ENCODE measurements at regions not wholly inside any gene's neighbourhood (a gene's known extent, or its start where the extent isn't known, plus 50 kb on each side); places are given as distances from the start of the nearest gene placed in this dataset.
"Not testable (repeated sequence)": the region's sequence is repeated elsewhere in the genome, so short reads cannot be mapped to it uniquely, and the experiment has no call there.

DNA sequence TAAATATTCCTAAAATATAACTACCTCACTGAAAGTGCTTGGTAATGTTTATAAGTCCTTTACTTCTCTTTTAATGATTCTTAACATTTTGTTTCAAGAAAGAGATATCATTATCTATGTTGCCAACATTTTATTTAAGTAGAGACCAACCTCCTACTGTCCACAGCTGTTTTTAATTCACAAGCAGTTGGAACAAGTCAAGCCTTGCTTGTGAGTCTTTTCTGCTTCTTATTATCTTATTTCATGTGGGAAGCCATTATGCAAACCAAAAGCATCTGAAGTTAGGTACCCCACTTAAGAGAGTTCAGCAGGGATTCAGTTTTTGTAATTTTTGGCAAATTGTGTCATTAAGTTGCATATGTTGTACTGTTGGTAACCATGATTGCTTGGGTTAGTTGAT is 1714.5 kb downstream of the GRIK2 start:
- no peak for DNase-seq (ENCODE audit: low read depth in 2 of 3, low spot score in 1 of 3)

DNA sequence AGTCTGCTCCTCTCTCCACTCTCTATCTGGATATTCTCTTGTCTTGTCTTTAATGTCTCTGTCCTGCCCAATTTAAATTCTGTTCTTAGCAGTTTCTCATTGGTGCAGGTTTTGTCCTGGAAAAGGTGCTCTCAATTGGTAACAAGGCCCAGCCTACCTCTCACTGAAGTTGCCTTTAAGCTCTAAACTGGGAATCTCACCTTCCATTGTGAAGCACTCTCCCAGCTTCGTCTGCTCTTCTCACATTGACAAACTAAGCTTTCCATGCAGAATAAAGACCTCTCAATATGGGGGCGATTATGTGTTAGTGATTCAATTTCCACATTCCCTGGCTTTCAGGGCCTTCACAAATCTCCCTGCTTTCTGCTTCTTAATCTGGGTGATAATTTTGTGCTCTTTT is 1712.2 kb downstream of the GRIK2 start:
- DNase-seq (ENCODE audit: low read depth in 2 of 3, low spot score in 1 of 3), result no peak

DNA sequence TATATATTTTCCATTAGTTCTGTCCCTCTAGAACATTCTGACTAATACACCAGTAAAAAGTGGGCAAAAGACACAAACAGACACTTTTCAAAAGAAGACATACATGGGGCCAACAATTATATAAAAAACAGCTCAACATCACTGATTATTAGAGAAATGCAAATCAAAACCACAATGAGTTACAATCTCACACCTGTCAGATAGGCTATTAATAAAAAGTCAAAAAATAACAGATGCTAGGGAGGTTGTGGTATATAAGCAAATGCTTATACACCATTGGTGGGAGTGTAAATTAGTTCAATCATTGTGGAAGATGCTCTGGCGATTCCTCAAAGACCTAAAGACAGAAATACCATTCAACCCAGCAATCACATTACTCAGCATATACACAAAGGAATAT is 1707.8 kb downstream of the GRIK2 start:
- no peak for DNase-seq (ENCODE audit: low read depth in 2 of 3, low spot score in 1 of 3)

DNA sequence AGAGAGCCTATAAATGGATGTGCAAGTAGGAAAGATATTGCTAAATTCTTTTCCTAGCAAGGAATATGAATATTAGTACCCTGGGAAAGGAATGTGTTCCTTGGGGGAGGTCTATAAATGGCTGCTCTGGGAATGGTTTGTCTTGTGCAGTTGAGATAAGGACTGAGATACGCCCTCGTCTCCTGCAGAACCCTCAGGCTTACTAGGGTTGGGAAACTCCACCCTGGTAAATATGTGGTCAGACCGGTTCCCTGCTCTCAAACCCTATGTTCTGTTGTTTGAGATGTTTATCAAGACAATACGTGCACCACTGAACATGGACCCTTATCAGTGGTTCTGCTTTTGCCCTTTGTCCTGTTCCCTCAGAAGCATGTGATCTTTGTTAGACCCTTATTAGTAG is 1698.9 kb downstream of the GRIK2 start:
- DNase-seq (ENCODE audit: low read depth in 2 of 3, low spot score in 1 of 3), result not testable (repeated sequence)

DNA sequence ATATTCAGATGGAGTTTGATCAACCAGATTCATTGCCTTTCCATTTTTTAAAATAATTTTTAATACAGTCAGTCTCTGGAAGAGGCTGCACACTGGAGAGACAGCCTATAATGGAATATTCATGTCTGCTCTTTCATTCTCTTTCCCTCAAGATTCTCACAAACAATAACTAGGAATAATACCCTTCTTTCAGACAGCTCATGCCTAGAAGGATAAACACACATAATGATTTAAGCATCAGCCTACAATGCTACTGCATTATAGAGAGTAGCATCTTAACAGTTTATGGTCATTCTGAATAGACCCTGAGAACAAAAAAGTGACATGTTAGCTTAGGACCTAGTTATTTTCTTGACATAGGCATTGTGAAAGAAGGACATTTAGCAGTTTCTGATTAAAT is 1692.3 kb downstream of the GRIK2 start:
- DNase-seq (ENCODE audit: low read depth in 2 of 3, low spot score in 1 of 3), result no peak

DNA sequence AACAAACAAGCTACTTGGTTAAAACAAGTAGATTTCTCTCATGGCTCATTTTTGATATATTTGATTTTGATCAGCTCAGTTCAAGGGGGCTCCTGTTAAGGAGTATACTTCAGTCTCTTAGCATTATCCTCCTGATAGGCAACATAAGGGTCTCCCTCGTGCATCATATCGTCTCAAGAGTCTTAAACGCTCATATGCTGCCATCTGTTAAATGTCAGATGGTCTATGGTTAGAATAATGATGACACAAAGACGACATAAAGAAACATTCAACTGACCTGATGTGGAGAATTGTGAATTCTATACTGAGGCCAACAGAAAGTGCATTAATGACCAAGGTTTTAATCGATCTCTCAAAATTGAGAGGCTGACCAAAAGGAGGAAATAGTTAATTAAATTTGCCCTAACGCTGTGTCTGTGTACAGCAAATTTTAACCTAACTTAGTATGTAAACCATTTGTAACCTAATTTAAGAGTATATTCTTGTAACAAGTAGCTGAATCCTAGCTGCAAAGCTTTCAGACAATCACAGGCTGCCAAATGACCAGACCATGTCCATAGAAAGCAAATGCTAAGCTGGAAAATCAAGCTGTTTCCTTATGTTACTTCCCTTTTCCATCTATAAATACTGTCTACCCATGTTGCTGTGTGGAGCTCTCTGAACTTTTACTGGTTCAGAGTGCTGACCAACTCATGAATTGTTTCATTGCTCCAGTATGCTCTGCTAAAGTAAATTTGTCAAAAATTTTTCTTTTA is 1688.5 kb downstream of the GRIK2 start:
- DNase-seq (ENCODE audit: low read depth in 2 of 3, low spot score in 1 of 3), result no peak

DNA sequence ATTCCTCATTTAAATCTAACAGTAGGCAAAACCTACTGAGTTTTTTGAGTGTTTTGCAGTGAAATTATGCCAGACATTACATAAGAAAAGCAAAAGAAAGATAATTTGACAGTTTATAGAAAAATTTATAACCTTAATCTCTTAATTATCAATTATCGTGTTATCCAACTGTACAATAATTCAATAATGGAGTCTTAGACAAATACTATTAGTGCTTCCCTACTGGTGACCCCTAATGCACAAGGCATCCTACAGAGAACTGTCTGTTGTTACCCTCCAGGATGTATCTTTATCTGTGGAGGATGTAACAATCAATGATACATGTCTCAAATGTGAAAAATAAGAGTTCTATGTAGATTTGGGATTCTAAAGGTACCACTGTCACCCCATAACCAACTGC is 1687.6 kb downstream of the GRIK2 start:
- DNase-seq (ENCODE audit: low read depth in 2 of 3, low spot score in 1 of 3), result no peak

DNA sequence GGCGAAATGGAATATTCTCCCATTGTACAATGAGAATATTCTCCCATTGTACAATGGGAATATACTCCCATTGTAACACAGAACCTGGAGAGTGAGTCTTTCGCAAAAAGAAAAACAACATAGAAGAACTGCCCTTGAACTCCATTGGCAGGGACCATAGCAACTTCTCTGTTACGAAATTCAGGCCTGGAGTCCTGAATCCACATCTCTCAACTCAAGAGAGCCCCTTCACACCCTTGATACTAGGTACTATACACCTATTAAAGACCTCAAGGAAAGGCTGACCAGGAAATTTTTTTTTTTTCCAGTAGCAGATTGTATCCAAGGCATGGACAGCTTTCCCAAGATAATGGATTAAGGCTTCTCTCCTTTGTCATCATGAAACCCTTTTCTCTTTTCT is 1687.0 kb downstream of the GRIK2 start:
- no peak for DNase-seq (ENCODE audit: low read depth in 2 of 3, low spot score in 1 of 3)

DNA sequence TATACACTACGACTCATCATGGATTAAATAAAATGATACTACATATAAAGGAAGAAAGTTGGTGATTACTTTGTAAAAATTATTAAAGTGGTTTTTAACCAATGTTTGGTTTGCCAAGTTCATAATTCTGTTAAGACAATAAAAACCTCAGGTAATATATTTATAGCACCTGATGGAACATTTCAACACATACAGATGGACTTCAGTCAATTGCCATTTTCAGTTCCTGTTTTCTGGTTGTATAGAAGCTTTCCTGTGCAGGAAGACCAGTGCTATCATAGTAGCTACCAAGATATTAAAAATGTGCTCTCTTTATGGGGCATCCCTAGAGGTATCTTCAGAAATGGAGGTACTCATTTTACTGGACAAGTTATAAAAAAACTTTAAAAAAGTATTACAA is 1686.4 kb downstream of the GRIK2 start:
- no peak for DNase-seq (ENCODE audit: low read depth in 2 of 3, low spot score in 1 of 3)

DNA sequence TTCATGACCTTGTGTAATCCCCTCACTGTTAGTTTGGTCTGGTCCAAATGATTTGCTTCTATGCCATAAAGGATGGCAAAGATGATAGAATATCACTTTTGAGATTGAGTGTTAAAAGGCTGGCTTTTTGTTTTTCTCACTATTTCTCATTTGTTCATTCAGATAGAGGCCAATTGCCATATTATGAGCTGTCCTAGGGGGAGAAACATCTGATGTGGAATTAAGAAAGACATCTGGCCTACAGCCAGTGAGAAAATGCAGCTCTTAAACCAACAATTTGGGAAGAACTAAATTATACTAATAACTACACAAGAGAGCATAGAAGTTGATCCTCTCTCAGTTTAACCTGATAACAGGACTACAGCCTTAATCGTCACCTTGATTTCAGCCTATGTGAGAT is 1668.6 kb downstream of the GRIK2 start:
- DNase-seq (ENCODE audit: low read depth in 2 of 3, low spot score in 1 of 3), result no peak

DNA sequence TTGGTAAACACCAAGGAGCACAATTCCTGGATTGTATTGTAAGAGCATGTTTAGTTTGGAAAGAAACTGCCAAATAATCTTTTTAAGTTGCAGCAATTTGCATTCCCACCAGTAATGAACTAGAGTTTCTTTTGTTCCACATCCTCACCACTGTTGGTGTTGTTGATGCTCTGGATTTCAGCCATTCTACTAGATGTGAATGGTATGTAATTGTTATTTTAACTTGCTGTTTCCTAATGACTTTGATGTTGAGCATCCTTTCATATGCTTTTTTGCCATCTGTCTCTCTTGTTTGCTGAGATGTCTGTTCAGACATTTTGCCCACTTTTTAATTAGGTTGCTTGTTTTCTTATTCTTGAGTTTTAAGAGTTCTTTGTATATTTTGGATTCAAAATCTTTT is 1654.1 kb downstream of the GRIK2 start:
- DNase-seq (ENCODE audit: low read depth in 2 of 3, low spot score in 1 of 3), result no peak

DNA sequence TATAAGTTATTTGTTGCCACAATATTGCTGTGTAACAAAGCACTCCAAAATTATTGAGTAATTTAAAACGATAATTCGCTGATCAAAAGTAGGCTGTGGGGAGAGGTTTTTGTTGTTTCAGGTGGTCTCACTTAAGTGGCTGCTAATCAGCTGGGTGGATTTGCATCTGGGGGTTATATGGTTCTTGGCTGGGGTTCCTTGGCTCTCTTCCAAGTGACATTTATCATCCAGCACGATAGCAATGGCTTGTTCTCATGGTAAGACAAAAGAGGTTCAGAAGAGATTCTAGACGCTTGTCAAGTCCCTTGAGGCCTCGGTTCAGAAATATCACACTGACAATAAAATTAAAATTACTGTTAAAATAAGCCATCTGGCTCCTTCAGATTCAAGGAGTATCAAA is 1648.8 kb downstream of the GRIK2 start:
- DNase-seq (ENCODE audit: low read depth in 2 of 3, low spot score in 1 of 3), result no peak

DNA sequence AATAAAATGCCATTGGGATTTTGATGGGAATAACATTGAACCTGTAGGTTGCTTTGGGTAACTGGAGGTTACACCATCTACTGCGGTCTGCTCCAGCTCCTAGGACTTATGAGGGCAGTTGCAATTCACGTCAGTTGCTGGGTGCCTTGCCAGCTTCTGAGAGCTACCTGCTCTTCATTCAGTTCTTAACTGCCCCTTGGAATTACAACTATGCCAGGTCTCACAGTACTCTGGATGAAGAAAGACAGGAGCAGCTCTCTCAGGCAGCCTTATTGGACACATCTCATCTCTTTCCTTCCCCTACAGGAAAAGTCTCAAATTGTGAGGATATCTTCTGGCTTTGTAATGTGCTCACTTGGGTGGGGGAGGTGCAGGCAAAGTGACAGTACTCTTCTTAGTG is 1643.3 kb downstream of the GRIK2 start:
- no peak for DNase-seq (ENCODE audit: low read depth in 2 of 3, low spot score in 1 of 3)

DNA sequence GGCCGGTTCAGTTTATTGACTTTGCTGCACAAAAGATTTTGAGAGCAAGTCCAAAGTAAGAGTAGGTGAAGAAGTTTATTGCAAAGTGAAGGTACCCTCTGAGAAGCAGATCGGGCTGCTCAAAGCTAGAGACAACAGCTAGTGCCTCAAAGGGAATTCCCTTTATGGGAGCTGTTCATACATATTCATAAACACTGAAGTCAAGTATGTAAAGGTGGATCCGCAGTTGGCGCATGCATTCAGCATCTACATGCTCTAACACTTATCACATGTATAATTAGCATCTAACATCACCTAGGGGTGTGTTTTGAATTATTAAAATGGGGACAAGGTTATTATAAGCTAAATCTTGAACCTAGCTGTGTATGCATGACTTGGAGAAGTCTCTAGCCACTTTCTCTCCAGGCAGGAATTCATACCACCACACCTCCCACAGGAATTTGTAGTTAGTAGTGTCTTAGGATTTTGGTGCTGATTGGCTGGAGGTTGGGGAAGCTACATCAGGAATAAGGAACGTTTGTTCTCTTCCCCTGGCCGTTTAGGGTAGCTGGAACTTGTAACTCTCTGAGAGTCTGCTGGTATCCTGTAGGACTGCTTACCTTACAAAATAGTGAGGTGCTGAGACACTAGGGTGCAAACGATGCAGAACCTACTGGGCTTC is 1633.9 kb downstream of the GRIK2 start:
- no peak for DNase-seq (ENCODE audit: low read depth in 2 of 3, low spot score in 1 of 3)

DNA sequence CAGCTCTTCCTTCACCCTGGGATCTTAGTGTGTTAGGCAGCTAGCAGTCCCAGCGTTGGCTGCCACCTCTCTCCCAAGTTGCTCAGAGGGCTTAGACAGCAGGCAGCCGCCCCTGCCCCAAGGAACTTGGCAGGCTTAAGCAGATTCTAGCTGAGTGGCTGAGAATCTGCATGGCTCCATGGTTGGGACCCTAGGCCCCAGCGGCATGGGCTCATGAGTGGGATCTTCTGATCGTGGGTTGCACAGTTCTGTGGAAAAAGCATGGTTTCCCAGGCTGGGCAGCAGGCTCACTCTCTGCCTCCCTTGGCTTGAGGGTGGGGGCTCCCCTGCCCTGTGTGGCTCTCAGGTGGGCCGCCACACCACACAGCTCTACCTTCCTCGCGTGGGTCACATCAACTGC is 1624.9 kb downstream of the GRIK2 start:
- no peak for DNase-seq (ENCODE audit: low read depth in 2 of 3, low spot score in 1 of 3)

DNA sequence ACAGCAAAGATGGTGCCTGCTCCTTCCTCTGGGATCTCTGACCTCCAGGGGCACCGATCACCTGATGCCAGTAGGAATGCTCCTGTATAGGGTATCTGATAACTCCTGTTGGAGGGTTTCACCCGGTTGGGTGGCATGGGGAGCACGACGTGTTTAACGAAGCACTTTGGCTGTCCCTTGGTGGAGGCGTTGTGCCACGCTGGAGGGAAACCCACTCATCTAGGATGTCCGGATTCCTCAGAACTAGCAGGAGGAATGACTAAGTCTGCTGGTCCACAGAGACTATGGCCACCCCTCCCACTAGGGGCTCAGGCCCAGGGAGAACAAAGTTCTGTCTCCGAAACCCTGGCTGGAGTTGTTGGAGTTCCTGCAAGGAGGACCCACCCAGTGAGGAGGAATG is 1624.4 kb downstream of the GRIK2 start:
- DNase-seq (ENCODE audit: low read depth in 2 of 3, low spot score in 1 of 3), result no peak

DNA sequence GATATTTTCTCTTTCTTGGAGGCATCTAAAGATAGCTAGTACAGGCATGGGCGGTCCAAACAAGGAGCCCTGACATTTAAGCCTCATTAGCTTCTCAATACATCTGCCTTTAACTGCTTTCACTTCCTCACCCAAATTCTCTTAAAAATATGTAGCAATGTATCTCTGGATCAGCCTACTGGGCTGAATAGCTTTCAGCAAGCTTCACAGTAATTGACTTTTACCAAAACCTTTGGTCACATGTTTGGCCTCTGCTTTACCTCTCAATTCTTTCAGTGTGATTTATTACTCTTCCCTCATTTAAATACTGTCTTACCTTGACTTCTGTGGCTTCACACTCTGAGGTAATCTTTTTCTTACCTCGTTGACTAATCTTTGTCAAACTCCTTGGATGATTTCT is 1618.1 kb downstream of the GRIK2 start:
- DNase-seq (ENCODE audit: low read depth in 2 of 3, low spot score in 1 of 3), result no peak

DNA sequence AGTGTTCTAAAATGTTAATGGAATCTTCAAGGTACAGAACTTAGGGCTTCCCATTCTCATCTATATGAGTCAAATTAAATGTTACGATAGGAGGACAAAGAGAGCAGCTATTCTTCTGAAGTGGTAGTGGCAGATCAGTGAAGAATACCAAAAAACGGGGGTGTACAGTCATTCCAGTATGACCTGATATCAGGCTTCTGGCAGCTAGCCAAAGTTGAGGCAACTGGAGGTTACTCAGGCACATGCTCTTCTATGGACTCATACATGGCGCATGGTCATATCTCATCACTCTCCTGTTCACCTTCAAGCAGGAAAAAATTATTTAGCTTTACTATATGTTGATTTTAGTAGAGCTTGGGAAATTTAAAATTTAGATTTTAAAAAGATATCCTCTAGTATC is 1608.8 kb downstream of the GRIK2 start:
- no peak for DNase-seq (ENCODE audit: low read depth in 2 of 3, low spot score in 1 of 3)

DNA sequence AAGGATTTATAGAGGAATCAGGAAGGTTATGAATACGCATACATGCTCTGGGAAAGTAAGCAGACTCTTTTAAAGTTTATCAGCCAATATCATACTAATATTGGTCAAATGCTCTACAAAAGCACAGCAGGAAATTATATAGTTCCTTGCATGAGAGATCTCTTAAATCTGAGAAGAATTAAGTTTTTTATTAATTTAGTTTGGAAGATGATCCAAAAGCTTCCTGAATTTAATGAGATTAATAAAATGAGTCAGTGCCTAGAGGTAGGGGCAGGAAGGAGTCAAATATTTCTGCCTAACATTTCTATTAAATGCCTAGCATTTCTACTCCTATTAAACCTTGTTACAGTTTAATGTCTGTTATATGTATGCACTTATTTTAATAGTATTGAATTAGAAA is 1608.2 kb downstream of the GRIK2 start:
- no peak for DNase-seq (ENCODE audit: low read depth in 2 of 3, low spot score in 1 of 3)

DNA sequence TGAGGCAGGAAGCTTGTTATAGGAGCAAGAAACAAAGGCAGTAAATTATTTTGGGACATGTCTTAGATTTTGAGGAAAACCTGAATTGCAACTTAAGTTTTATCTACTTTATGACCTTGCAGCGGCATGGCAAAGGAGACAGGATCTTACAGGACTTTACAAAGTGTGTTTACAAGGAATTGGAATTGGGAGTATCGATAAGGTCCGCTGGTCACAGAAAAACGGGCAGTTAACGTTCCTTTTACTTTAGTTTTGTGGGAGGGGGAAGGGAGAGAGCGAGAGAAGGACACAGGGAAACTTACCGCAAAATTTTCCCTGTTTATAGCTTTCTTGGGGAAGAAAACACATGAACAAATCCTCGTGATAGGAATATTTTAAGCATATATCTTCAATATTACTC is 1607.2 kb downstream of the GRIK2 start:
- no peak for DNase-seq (ENCODE audit: low read depth in 2 of 3, low spot score in 1 of 3)

DNA sequence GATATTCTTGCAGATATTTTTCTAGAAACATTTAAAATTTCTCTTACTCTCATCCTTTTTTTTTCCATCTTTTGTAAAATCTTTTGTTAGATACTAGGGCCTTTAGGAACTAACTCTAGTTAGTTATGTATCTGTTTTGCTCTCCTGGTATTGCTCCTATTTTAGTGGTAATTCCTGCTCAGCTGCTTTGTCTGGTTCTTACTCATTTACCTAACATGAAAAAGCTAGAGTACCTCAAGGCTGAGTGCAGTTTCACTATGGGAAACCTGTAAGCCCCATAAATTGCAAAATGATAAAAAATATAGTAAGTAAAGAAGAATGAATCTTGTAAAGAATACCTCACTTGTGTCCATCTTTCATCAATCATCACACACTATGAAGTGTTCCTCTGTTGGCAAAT is 1602.0 kb downstream of the GRIK2 start:
- DNase-seq (ENCODE audit: low read depth in 2 of 3, low spot score in 1 of 3), result no peak

DNA sequence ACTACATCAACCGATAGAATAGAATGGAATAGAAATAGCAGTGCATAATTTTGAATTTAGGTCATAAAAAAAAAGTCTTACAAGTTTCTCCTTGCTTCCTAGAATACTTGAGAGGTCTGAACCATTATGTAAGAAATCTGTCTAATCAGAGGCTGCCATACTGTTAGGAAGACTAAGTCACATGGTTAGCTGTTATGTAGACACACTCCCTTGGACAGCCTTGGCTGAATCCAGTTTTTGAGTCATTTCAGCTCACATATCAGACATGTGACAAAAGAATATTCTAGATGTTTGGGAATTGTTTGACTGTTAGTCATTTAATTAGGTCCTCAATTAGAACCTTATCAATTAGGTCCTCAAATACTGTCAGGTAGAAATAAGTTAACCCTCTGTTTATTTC is 1601.4 kb downstream of the GRIK2 start:
- no peak for DNase-seq (ENCODE audit: low read depth in 2 of 3, low spot score in 1 of 3)

DNA sequence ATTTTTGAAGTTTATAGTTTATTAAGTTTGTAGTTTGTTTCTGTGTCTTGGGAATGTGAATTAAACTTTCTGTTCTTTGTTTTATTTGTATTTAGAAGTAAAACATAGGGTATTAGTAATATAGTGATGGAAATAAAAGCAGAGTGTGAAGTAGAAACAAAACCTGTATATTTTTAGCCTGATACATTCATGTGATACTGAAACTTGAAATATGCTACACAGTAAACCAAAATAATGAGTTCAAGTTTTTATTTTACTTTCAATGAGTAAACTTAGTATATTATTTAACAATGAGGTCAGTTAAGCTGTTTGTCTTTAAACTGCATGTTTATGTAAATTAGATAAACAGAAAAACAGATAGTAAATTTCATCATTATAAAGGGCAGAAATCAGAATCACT is 1592.6 kb downstream of the GRIK2 start:
- DNase-seq (ENCODE audit: low read depth in 2 of 3, low spot score in 1 of 3), result no peak

Measured in stimulated activated CD4-positive, alpha-beta T cell treated with anti-CD3 and anti-CD28 coated beads, Interleukin-12 subunit alpha, Interleukin-12 subunit beta, amount 100 ng/mL, for 48 hours (primary cell).